GM12878 (cell line): ENCODE measurements at regions not wholly inside any gene's neighbourhood (a gene's known extent, or its start where the extent isn't known, plus 50 kb on each side); places are given as distances from the start of the nearest gene placed in this dataset.

ENCODE experiments used
- ATAC-seq: fragments of 200-7000 bp; cut with Tn5 transposase; 3 replicates; pipeline ENCODE4 v1.9.1; 2020; ENCODE audit warnings: mild to moderate bottlenecking, moderate library complexity
- BruUV-seq: library from RNA; stranded (reverse); fragments of 400-500 nt; replicated peaks from 2 replicates; lab custom pipeline; 2021; lab: Mats Ljungman, UMichigan
- CTCF ChIA-PET: fragments of 300-600 bp; sonication (Branson Sonifier 250); formaldehyde crosslinking; extraction: SDS; loops from one replicate; lab custom pipeline; 2021; ENCODE audit warnings: inconsistent platforms; lab: Yijun Ruan, JAX
- POLR2A ChIA-PET: fragments of 350-600 bp; formaldehyde crosslinking; extraction: SDS; loops from one replicate; lab custom pipeline; 2021; ENCODE audit warnings: inconsistent platforms; lab: Charles Lee
- RAD21 ChIA-PET: fragments of 300-600 bp; sonication (Branson Sonifier 250); formaldehyde crosslinking; loops from one replicate; lab custom pipeline; 2023; ENCODE audit warnings: antibody characterized with exemption; ENCODE audit not compliant: unreplicated experiment; lab: Charles Lee
- SMC1A ChIA-PET: fragments of 300-600 bp; sonication (Branson Sonifier 250); formaldehyde crosslinking; loops from one replicate; lab custom pipeline; 2023; ENCODE audit not compliant: unreplicated experiment, uncharacterized antibody; lab: Charles Lee
- DNase-seq: peaks from one replicate; pipeline ENCODE4 v3.0.0-alpha.2; 2011; ENCODE audit warnings: low read depth, low spot score
- FAIRE-seq: peaks from 3 replicates; lab custom pipeline; 2011; peaks lifted over from hg19 to GRCh38; lab: Jason Lieb, UNC
- H2AFZ ChIP-seq: 2 replicates; pipeline ENCODE4 v1.6.0; 2011; ENCODE audit warnings: low read depth, low read length, control low read depth; ENCODE audit not compliant: control insufficient read depth
- H3K27ac ChIP-seq: 2 replicates; pipeline ENCODE4 v1.5.1; 2011; ENCODE audit warnings: control low read depth; ENCODE audit not compliant: control insufficient read depth, insufficient read depth
- H3K27me3 ChIP-seq, 2 experiments: replicated peaks in 1 of 2; 2 replicates each; pipeline versions ENCODE4 v1.6.0 to v1.6.1; 2011; ENCODE audit warnings: low read length in 1 of 2; ENCODE audit not compliant: control insufficient read depth in 2 of 2, insufficient read depth in 2 of 2
- H3K36me3 ChIP-seq, 2 experiments: 2 replicates each; pipeline ENCODE4 v1.5.1; 2011; ENCODE audit warnings: low read length in 1 of 2; ENCODE audit not compliant: control insufficient read depth in 2 of 2, insufficient read depth in 2 of 2
- H3K4me1 ChIP-seq: 2 replicates; pipeline ENCODE4 v1.6.1; 2011; ENCODE audit warnings: mild to moderate bottlenecking, low read length, moderate library complexity, mixed read lengths; ENCODE audit not compliant: control insufficient read depth, insufficient read depth
- H3K4me2 ChIP-seq: 2 replicates; pipeline ENCODE4 v1.6.0; 2011; ENCODE audit warnings: control low read depth; ENCODE audit not compliant: control insufficient read depth, insufficient read depth
- H3K4me3 ChIP-seq: fragments of 200-600 bp; sonication (generic); 2 replicates; pipeline ENCODE4 v1.5.1; 2016
- H3K79me2 ChIP-seq: 2 replicates; pipeline ENCODE4 v1.6.0; 2011; ENCODE audit warnings: low read length; ENCODE audit not compliant: control insufficient read depth, insufficient read depth
- H3K9ac ChIP-seq: 2 replicates; pipeline ENCODE4 v1.8.0; 2011; ENCODE audit warnings: low read length, control low read depth, mixed read lengths; ENCODE audit not compliant: control insufficient read depth, insufficient read depth
- H3K9me3 ChIP-seq: replicated peaks from 3 replicates; pipeline ENCODE4 v1.5.1; 2011; ENCODE audit warnings: mild to moderate bottlenecking, low read length; ENCODE audit not compliant: control insufficient read depth, insufficient read depth
- H4K20me1 ChIP-seq: 2 replicates; pipeline ENCODE4 v1.6.0; 2011; ENCODE audit not compliant: control insufficient read depth, insufficient read depth
- EP300 ChIP-seq, 2 experiments: fragments of 150-350 bp in 1 of 2; IDR thresholded peaks; 2 replicates each; pipeline ENCODE4 v1.6.1; 2011 to 2012; ENCODE audit warnings: low read depth in 2 of 2, low read length in 2 of 2, borderline replicate concordance in 1 of 2, improper control_type of control experiment in 1 of 2, inconsistent platforms in 1 of 2; ENCODE audit not compliant: control insufficient read depth in 1 of 2
- FOXM1 ChIP-seq: IDR thresholded peaks from 2 replicates; pipeline ENCODE4 v1.6.1; 2012; ENCODE audit warnings: low read depth, mild to moderate bottlenecking, inconsistent platforms, low read length, moderate library complexity
- HCFC1 ChIP-seq: fragments of 150-350 bp; IDR thresholded peaks from 2 replicates; pipeline ENCODE4 v1.6.1; 2014; ENCODE audit warnings: low read length
- HDGF ChIP-seq: fragments of 450-650 bp; IDR thresholded peaks from 2 replicates; pipeline ENCODE4 v1.6.1; 2016; ENCODE audit warnings: antibody characterized with exemption
- IKZF1 ChIP-seq: fragments of 450-650 bp; conservative IDR thresholded peaks from 2 replicates; pipeline ENCODE4 v1.6.1; 2017; ENCODE audit warnings: antibody characterized with exemption, mild to moderate bottlenecking
- IKZF2 ChIP-seq, 2 experiments: fragments of 450-650 bp; IDR thresholded peaks; 2 replicates each; pipeline ENCODE4 v1.6.1; 2017; ENCODE audit warnings: mild to moderate bottlenecking in 2 of 2, moderate library complexity in 2 of 2
- MYB ChIP-seq: fragments of 150-350 bp; IDR thresholded peaks from 2 replicates; pipeline ENCODE4 v1.6.1; 2014; ENCODE audit warnings: mild to moderate bottlenecking, low read depth, low read length, borderline replicate concordance
- NBN ChIP-seq: fragments of 450-650 bp; IDR thresholded peaks from 2 replicates; pipeline ENCODE4 v1.6.1; 2016
- NFYA ChIP-seq: IDR thresholded peaks from 2 replicates; pipeline ENCODE4 v1.6.1; 2011; ENCODE audit warnings: low read depth, mild to moderate bottlenecking, low read length, improper control_type of control experiment, borderline replicate concordance
- NR2C1 ChIP-seq: fragments of 450-650 bp; IDR thresholded peaks from 2 replicates; pipeline ENCODE4 v1.6.1; 2017; ENCODE audit warnings: antibody characterized with exemption, mild to moderate bottlenecking, moderate library complexity
- RB1 ChIP-seq: fragments of 450-650 bp; formaldehyde crosslinking; IDR thresholded peaks from 2 replicates; pipeline ENCODE4 v1.6.1; 2017; ENCODE audit warnings: mild to moderate bottlenecking, borderline replicate concordance
- SIN3A ChIP-seq: IDR thresholded peaks from 2 replicates; pipeline ENCODE4 v1.6.1; 2012; ENCODE audit warnings: low read depth, low read length, improper control_type of control experiment
- SRF ChIP-seq, 2 experiments: IDR thresholded peaks; 2 replicates each; pipeline ENCODE4 v1.6.1; 2011; ENCODE audit warnings: low read depth in 2 of 2, low read length in 2 of 2, mild to moderate bottlenecking in 1 of 2, moderate library complexity in 1 of 2
- TARDBP ChIP-seq: IDR thresholded peaks from 2 replicates; pipeline ENCODE4 v1.6.1; 2016; ENCODE audit warnings: borderline replicate concordance
- WRNIP1 ChIP-seq: IDR thresholded peaks from 2 replicates; pipeline ENCODE4 v1.6.1; 2011; ENCODE audit warnings: low read depth, low read length, improper control_type of control experiment, borderline replicate concordance
- ZNF384 ChIP-seq: IDR thresholded peaks from 2 replicates; pipeline ENCODE4 v1.6.1; 2012; ENCODE audit warnings: low read depth, mild to moderate bottlenecking, low read length, improper control_type of control experiment, borderline replicate concordance
- whole genome bisulfite sequencing: methylation state at CpG from one replicate; pipeline ENCODE4 v1.1.6; 2016; ENCODE audit warnings: low lambda C conversion rate; ENCODE audit not compliant: insufficient replicate concordance, insufficient coverage; ENCODE audit errors: missing lambda C conversion rate; 5-methylcytosine and 5-hydroxymethylcytosine counted together
- in situ Hi-C: fragments of 300-500 bp; cut with MboI; formaldehyde crosslinking; loops from 9 replicates; pipeline ENCODE4 v1.14.3; 2018; ENCODE audit warnings: mixed read lengths
- intact Hi-C: fragments of 100-400 bp; cut with micrococcal nuclease; formaldehyde crosslinking; loops from one replicate; pipeline ENCODE4 v1.14.2; 2022; ENCODE audit not compliant: unreplicated experiment

DNA sequence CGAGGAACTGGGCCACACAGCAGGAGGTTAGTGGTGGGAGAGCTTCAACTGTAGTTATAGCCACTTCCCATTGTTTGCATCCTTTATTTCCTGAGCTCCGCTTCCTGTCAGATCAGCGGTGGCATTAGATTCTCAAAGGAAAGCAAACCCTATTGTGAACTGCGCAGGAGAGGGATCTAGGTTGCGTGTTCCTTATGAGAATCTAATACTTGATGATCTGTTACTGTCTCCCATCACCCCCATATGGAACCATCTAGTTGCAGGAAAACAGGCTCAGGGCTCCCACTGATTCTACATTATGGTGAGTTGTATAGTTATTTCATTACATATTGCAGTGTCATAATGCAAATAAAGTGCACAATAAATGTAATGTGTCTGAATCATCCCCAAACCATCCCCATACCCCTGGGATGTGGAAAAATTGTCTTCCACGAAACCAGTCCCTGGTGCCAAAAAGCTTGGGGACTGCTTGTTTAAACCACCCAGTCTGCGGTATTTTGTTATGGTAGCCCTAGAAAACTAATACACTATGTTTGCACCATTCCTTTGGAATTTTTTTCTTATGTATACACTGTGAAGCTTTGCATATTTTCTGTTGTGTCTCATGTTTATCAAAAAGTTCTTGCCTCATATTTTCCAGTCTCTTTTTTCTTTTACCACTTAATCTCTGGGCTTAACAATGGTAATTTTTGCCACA lies 136.6 kb upstream of the IVNS1ABP start:
- ChIA-PET CTCF (no interaction called here), SMC1A (no interaction called here), POLR2A (no interaction called here), RAD21 (no interaction called here)
- Histone ChIP-seq H3K4me1 (no peaks in the 10 kb centered on the region), H2AFZ (no peak overlapping the region), H3K4me3 (no peak overlapping the region), H3K9me3 (no peaks in the 10 kb centered on the region; the same call in 2 of the 3 replicates), H3K27ac (no peak overlapping the region), H3K27me3 (no peaks in the 10 kb centered on the region), H3K79me2 (no peaks in the 10 kb centered on the region), H3K36me3 (no peaks in the 10 kb centered on the region), H3K4me2 (no peak overlapping the region), H4K20me1 (no peaks in the 10 kb centered on the region), H3K9ac (no peak overlapping the region)
- intact Hi-C loops = no loop called here
- in situ Hi-C loops = no loop called here
- TF ChIP-seq NR2C1 (no peak), ZNF384 (no peak), SRF (IDR thresholded peaks at IDR 0.05; ENCODE audit: low read depth in 2 of 2, low read length in 2 of 2) (no peak), EP300 (IDR thresholded peaks at IDR 0.05; ENCODE audit: borderline replicate concordance in 1 of 2, control insufficient read depth in 1 of 2, low read depth in 2 of 2, low read length in 2 of 2) (no peak), MYB (no peak), TARDBP (no peak), SIN3A (no peak), IKZF2 (IDR thresholded peaks at IDR 0.05) (no peak), HCFC1 (no peak), NBN (no peak), WRNIP1 (no peak), IKZF1 (no peak), FOXM1 (no peak), RB1 (no peak), NFYA (no peak), HDGF (no peak)
- 83% methylated on average over 7 of the region's 7 CpGs for WGBS
- no peak for DNase-seq
- no peak for FAIRE-seq
- no peak for ATAC-seq
- no TSS peak for BruUV-seq
